HG03045 (cell line): ENCODE measurements at regions not wholly inside any gene's neighbourhood (a gene's known extent, or its start where the extent isn't known, plus 50 kb on each side); places are given as distances from the start of the nearest gene placed in this dataset.
"Not testable (repeated sequence)": the region's sequence is repeated elsewhere in the genome, so short reads cannot be mapped to it uniquely, and the experiment has no call there.

Experiments
- ATAC-seq: cut with Tn5 transposase; IDR thresholded peaks from one replicate; pipeline ENCODE4 v1.9.1; 2021; ENCODE audit warnings: mild to moderate bottlenecking, moderate library complexity; ENCODE audit not compliant: unreplicated experiment

GRCh38 chr5:42950456-42951292, 89.4 kb downstream of the ANXA2R start:
- ATAC-seq, result peak; percentile 52

GRCh38 chr5:42950116-42950455, 90.0 kb downstream of the ANXA2R start:
- no peak for ATAC-seq

GRCh38 chr5:42949348-42950115, 90.6 kb downstream of the ANXA2R start:
- ATAC-seq, result peak; percentile 46

- no peak for ATAC-seq
These were observed 91.2 kb downstream of the ANXA2R start for GRCh38 chr5:42948961-42949347.

GRCh38 chr5:42944989-42945388, 95.1 kb downstream of the ANXA2R start:
- ATAC-seq, result no peak

- no peak for ATAC-seq
These were observed 96.0 kb downstream of the ANXA2R start for GRCh38 chr5:42943931-42944631.

GRCh38 chr5:42940853-42941252, 99.3 kb downstream of the ANXA2R start:
- ATAC-seq, result no peak

GRCh38 chr5:42932011-42932410, 108.1 kb downstream of the ANXA2R start:
- not testable (repeated sequence) for ATAC-seq

GRCh38 chr5:42931451-42931850, 108.7 kb downstream of the ANXA2R start:
- ATAC-seq, result not testable (repeated sequence)

- no peak for ATAC-seq
These were observed 109.2 kb downstream of the ANXA2R start for GRCh38 chr5:42930934-42931333.

- ATAC-seq, result no peak
These were observed 110.2 kb downstream of the ANXA2R start for GRCh38 chr5:42929871-42930270.

GRCh38 chr5:42927730-42928129, 112.4 kb downstream of the ANXA2R start:
- ATAC-seq, result no peak

GRCh38 chr5:42924686-42925085, 113.0 kb upstream of the SELENOP start:
- ATAC-seq, result no peak

GRCh38 chr5:42924226-42924625, 112.5 kb upstream of the SELENOP start:
- ATAC-seq, result no peak

GRCh38 chr5:42923710-42924109, 112.0 kb upstream of the SELENOP start:
- ATAC-seq, result no peak

GRCh38 chr5:42919600-42919999, 107.9 kb upstream of the SELENOP start:
- no peak for ATAC-seq

GRCh38 chr5:42915306-42915866, 103.7 kb upstream of the SELENOP start:
- ATAC-seq, result no peak

- ATAC-seq, result no peak
These were observed 100.6 kb upstream of the SELENOP start for GRCh38 chr5:42912184-42912798.

GRCh38 chr5:42908509-42909488, 97.1 kb upstream of the SELENOP start:
- ATAC-seq, result peak; percentile 93

- peak; percentile 7 for ATAC-seq
These were observed 96.4 kb upstream of the SELENOP start for GRCh38 chr5:42908086-42908485.
